ENCODE measurements at regions not wholly inside any gene's neighbourhood (a gene's known extent, or its start where the extent isn't known, plus 50 kb on each side); places are given as distances from the start of the nearest gene placed in this dataset.

DNA sequence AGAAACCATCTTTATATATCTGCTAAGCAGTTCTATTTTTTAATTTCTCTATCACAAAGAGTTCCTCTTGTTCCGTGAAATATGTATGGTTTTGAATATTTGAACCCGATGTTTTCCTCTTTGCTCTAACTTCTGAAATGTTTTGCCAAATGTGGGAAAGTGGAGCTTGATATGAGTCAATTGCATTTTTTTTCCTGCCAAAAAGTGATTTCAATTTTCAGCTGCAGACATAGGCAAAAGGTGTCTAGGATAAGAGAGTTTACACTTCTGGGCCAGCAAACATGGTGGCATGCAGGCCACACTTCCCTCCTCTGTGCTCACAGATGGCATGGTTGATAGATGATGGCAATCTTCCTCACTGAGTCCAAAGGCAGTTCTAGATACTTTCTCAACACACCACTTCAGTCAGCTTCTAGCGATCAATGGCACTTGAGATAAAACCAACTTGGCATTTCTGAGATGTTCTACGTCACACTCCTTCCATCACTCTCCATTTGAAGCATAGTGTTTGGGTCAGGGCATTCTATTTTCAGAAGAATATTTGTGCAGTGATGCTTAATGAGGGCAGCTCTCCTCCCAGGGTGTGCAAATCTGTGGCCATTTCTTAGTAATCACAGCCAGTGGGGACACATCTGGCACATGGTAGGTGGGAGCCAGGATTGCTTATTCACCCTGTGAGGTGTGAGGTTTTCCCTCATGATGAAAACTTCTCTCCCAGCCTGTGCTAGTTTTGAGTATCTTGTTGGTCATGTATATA, 54.4 kb upstream of the SCAF4 start:
- Histone ChIP-seq H4K20me1 (replicated peaks; ENCODE audit: control insufficient read depth, extremely low read depth, insufficient read depth, low read length) (no peaks in the 10 kb centered on the region), H3K4me2 (ENCODE audit: insufficient read depth, low read length) (no peak overlapping the region), H3K27me3 (ENCODE audit: control insufficient read depth in 2 of 2, insufficient read depth in 2 of 2, low read length in 2 of 2) (no peaks in the 10 kb centered on the region), H2AFZ (ENCODE audit: low read depth, low read length) (no peak overlapping the region), H3K9ac (replicated peaks; ENCODE audit: extremely low read depth, insufficient read depth, low read length) (no peak overlapping the region), H3K36me3 (ENCODE audit: control insufficient read depth in 2 of 2, extremely low read depth in 1 of 2, insufficient read depth in 2 of 2, low read length in 2 of 2) (no peaks in the 10 kb centered on the region), H3K4me1 (ENCODE audit: control insufficient read depth, extremely low read depth, insufficient read depth, low read length) (no peaks in the 10 kb centered on the region), H3K79me2 (ENCODE audit: control insufficient read depth, insufficient read depth, low read length) (no peaks in the 10 kb centered on the region), H3K9me1 (replicated peaks; ENCODE audit: control insufficient read depth, extremely low read depth, insufficient read depth, low read length) (no peaks in the 10 kb centered on the region), H3K27ac (ENCODE audit: insufficient read depth, low read depth, low read length) (no peak overlapping the region), H3K4me3 (replicated peaks in 1 of 3; ENCODE audit: insufficient read depth in 1 of 3, low read depth in 1 of 3, low read length in 3 of 3) (no peak overlapping the region), H3K9me3 (replicated peaks; ENCODE audit: control insufficient read depth, insufficient read depth, low read length) (no peaks in the 10 kb centered on the region)
- BruUV-seq (replicated peaks) = no TSS peak
- ChIA-PET CTCF (interaction anchor here (0.5 to 2.5 kb wide), 20 partner anchors 8 to 815 kb away, joined by 3 to 84 read pairs (median 4); no protein-coding TSS in a partner anchor), POLR2A (no interaction called here)
- FAIRE-seq (no peak), DNase-seq (ENCODE audit: low read depth, low spot score) (no peak)
- no peak for TF ChIP-seq CTCF (IDR thresholded peaks at IDR 0.05; ENCODE audit: extremely low read depth in 1 of 2, insufficient read depth in 1 of 2, low read depth in 1 of 2, low read length in 2 of 2)
- no peak for TF ChIP-seq EZH2 (IDR thresholded peaks at IDR 0.05; ENCODE audit: borderline replicate concordance, low read depth, low read length, severe bottlenecking)
- no peak for TF ChIP-seq MYC (IDR thresholded peaks at IDR 0.05; ENCODE audit: low read depth, low read length)
- TF ChIP-seq JUN (IDR thresholded peaks at IDR 0.05; ENCODE audit: borderline replicate concordance, insufficient read depth, insufficient read length, low read depth) = no peak
- TF ChIP-seq FOS (IDR thresholded peaks at IDR 0.05; ENCODE audit: borderline replicate concordance, insufficient read depth, low read length) = no peak
- no peak for TF ChIP-seq POLR2AphosphoS5 (IDR thresholded peaks at IDR 0.05; ENCODE audit: insufficient read depth, low read depth, low read length)
- no peak for TF ChIP-seq POLR2A (IDR thresholded peaks at IDR 0.05; ENCODE audit: low read depth, low read length)
- TF ChIP-seq GATA2 (IDR thresholded peaks at IDR 0.05; ENCODE audit: insufficient read depth, insufficient read length, low read depth, low read length) = no peak
- dilution Hi-C loops (cut with MboI; ENCODE audit: extremely low pct_ligation_motif_present, low sequenced_read_pairs) (no loop called here), intact Hi-C loops (cut with micrococcal nuclease) (loop anchor here (1.0 to 5.0 kb wide), 2 partner anchors 472 to 816 kb away; no protein-coding TSS in a partner anchor)

All from endothelial cell of umbilical vein (primary cell).